HCT116 (cell line): ENCODE measurements at regions not wholly inside any gene's neighbourhood (a gene's known extent, or its start where the extent isn't known, plus 50 kb on each side); places are given as distances from the start of the nearest gene placed in this dataset.

Source experiments
- CEBPB ChIP-seq: IDR thresholded peaks from 2 replicates; pipeline ENCODE4 v1.6.1; 2012; ENCODE audit warnings: low read depth
- POLR2A ChIP-seq: IDR thresholded peaks from 2 replicates; pipeline ENCODE4 v1.7.0; 2011; ENCODE audit warnings: borderline replicate concordance; ENCODE audit not compliant: insufficient read depth, insufficient read length; ENCODE audit errors: extremely low read depth
- TF ChIP-seq, protein P1 (sequence below): IDR thresholded peaks from 2 replicates; pipeline ENCODE4 v1.6.1; 2012
- TF ChIP-seq, protein P2 (sequence below), 3 experiments: fragments of 200-600 bp in 1 of 3; sonication (generic) in 1 of 3; IDR thresholded peaks in 2 of 3; conservative IDR thresholded peaks in 1 of 3; 2 replicates each; pipeline ENCODE4 v1.5.1; 2012 to 2017; ENCODE audit warnings: low read depth in 2 of 3, low read length in 2 of 3, antibody characterized with exemption in 1 of 3, borderline replicate concordance in 1 of 3, control low read depth in 1 of 3, mild to moderate bottlenecking in 1 of 3, mixed read lengths in 1 of 3, mixed run types in 1 of 3, moderate library complexity in 1 of 3; ENCODE audit not compliant: insufficient read depth in 1 of 3
- TF ChIP-seq, protein P3 (sequence below): IDR thresholded peaks from 2 replicates; pipeline ENCODE4 v1.6.1; 2011; ENCODE audit warnings: mild to moderate bottlenecking, low read length, moderate library complexity; ENCODE audit not compliant: insufficient replicate concordance; ENCODE audit errors: extremely low read depth

DNA sequence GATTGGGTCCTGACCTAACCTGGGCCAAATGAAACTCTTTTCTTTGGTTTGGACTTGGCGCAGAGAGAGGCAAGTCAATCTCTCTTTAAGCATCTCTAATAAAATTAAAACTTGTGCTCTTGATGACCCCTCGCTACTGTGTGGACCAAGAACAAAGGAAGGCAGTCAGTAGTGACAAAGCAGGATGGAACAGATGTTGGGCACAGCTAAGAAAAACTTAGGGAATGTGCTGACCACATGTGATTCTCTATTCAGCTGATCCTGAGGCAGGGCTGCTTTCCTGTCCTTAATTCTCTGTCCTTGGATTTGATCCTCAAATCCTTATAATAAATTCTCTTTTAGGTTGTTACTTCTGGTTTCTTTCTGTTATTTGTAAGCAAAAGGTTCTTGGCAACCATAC lies 259.9 kb downstream of the ZIC1 start:
- TF ChIP-seq, protein P1, sequence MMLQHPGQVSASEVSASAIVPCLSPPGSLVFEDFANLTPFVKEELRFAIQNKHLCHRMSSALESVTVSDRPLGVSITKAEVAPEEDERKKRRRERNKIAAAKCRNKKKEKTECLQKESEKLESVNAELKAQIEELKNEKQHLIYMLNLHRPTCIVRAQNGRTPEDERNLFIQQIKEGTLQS, result no peak
- TF ChIP-seq, protein P2, sequence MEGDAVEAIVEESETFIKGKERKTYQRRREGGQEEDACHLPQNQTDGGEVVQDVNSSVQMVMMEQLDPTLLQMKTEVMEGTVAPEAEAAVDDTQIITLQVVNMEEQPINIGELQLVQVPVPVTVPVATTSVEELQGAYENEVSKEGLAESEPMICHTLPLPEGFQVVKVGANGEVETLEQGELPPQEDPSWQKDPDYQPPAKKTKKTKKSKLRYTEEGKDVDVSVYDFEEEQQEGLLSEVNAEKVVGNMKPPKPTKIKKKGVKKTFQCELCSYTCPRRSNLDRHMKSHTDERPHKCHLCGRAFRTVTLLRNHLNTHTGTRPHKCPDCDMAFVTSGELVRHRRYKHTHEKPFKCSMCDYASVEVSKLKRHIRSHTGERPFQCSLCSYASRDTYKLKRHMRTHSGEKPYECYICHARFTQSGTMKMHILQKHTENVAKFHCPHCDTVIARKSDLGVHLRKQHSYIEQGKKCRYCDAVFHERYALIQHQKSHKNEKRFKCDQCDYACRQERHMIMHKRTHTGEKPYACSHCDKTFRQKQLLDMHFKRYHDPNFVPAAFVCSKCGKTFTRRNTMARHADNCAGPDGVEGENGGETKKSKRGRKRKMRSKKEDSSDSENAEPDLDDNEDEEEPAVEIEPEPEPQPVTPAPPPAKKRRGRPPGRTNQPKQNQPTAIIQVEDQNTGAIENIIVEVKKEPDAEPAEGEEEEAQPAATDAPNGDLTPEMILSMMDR (IDR thresholded peaks at IDR 0.05 in 2 of 3, conservative IDR thresholded peaks at IDR 0.05 in 1 of 3; ENCODE audit: borderline replicate concordance in 1 of 3, insufficient read depth in 1 of 3, low read depth in 2 of 3, low read length in 2 of 3), result no peak
- no peak for TF ChIP-seq CEBPB
- TF ChIP-seq POLR2A, result no peak
- TF ChIP-seq, protein P3, sequence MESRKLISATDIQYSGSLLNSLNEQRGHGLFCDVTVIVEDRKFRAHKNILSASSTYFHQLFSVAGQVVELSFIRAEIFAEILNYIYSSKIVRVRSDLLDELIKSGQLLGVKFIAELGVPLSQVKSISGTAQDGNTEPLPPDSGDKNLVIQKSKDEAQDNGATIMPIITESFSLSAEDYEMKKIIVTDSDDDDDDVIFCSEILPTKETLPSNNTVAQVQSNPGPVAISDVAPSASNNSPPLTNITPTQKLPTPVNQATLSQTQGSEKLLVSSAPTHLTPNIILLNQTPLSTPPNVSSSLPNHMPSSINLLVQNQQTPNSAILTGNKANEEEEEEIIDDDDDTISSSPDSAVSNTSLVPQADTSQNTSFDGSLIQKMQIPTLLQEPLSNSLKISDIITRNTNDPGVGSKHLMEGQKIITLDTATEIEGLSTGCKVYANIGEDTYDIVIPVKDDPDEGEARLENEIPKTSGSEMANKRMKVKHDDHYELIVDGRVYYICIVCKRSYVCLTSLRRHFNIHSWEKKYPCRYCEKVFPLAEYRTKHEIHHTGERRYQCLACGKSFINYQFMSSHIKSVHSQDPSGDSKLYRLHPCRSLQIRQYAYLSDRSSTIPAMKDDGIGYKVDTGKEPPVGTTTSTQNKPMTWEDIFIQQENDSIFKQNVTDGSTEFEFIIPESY, result no peak
